ENCODE measurements at regions not wholly inside any gene's neighbourhood (a gene's known extent, or its start where the extent isn't known, plus 50 kb on each side); places are given as distances from the start of the nearest gene placed in this dataset.

DNA sequence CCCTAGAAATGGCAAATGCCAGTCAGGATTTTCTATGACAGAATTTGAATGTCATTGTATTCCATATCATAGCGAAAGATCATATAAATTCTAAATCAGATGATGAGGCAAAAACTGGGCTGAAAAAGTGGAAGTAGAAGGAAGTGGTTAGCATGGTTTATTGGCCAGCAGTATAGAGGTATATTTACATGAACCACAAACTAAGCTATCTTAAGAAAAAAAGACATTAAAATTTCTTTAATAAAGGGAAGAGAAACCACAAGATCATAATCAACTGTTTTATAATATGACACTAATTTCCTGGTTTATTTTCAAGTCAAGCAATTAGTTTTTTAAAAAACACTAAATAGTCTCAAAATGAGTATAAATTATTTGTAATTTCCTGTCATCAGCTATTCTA, 123.2 kb upstream of the LRP1B start:
- TF ChIP-seq, protein P1, sequence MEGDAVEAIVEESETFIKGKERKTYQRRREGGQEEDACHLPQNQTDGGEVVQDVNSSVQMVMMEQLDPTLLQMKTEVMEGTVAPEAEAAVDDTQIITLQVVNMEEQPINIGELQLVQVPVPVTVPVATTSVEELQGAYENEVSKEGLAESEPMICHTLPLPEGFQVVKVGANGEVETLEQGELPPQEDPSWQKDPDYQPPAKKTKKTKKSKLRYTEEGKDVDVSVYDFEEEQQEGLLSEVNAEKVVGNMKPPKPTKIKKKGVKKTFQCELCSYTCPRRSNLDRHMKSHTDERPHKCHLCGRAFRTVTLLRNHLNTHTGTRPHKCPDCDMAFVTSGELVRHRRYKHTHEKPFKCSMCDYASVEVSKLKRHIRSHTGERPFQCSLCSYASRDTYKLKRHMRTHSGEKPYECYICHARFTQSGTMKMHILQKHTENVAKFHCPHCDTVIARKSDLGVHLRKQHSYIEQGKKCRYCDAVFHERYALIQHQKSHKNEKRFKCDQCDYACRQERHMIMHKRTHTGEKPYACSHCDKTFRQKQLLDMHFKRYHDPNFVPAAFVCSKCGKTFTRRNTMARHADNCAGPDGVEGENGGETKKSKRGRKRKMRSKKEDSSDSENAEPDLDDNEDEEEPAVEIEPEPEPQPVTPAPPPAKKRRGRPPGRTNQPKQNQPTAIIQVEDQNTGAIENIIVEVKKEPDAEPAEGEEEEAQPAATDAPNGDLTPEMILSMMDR (IDR thresholded peaks at IDR 0.05 in 8 of 11, conservative IDR thresholded peaks at IDR 0.05 in 3 of 11), result no peak
- TF ChIP-seq POLR2AphosphoS5 (IDR thresholded peaks at IDR 0.05), result no peak
- TF ChIP-seq POLR2A (IDR thresholded peaks at IDR 0.05), result no peak
